ENCODE measurements at regions not wholly inside any gene's neighbourhood (a gene's known extent, or its start where the extent isn't known, plus 50 kb on each side); places are given as distances from the start of the nearest gene placed in this dataset.

DNA sequence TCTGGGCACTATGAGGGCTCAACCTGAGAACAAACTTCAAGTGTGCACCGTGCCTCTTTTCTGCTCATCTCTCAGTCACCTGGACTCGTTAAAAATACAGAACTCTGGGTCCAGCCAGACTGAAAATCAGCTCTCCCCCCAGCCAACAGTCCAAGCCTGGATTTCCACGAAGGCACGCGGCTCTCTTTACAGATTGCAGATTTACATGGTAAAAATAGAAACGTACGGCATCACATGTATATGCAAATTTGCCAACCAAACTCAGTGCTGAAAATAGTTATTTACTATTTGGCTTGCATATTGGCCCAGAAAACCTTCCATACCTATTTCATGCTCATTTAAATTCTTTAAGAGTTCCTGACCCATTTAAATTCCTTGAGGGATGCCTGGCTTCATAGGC is 315.8 kb downstream of the MAF start:
- TF ChIP-seq POLR2A (IDR thresholded peaks at IDR 0.05): no peak
- TF ChIP-seq, protein P1, sequence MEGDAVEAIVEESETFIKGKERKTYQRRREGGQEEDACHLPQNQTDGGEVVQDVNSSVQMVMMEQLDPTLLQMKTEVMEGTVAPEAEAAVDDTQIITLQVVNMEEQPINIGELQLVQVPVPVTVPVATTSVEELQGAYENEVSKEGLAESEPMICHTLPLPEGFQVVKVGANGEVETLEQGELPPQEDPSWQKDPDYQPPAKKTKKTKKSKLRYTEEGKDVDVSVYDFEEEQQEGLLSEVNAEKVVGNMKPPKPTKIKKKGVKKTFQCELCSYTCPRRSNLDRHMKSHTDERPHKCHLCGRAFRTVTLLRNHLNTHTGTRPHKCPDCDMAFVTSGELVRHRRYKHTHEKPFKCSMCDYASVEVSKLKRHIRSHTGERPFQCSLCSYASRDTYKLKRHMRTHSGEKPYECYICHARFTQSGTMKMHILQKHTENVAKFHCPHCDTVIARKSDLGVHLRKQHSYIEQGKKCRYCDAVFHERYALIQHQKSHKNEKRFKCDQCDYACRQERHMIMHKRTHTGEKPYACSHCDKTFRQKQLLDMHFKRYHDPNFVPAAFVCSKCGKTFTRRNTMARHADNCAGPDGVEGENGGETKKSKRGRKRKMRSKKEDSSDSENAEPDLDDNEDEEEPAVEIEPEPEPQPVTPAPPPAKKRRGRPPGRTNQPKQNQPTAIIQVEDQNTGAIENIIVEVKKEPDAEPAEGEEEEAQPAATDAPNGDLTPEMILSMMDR (IDR thresholded peaks at IDR 0.05): no peak

All from tibial nerve (tissue), 3 donors.